Pons (tissue), 1 donor: ENCODE measurements at regions not wholly inside any gene's neighbourhood (a gene's known extent, or its start where the extent isn't known, plus 50 kb on each side); places are given as distances from the start of the nearest gene placed in this dataset.
"Not testable (repeated sequence)": the region's sequence is repeated elsewhere in the genome, so short reads cannot be mapped to it uniquely, and the experiment has no call there.

Source experiments
- DNase-seq: peaks from one replicate; pipeline ENCODE4 v3.0.0-alpha.2; 2016; ENCODE audit warnings: low spot score

DNA sequence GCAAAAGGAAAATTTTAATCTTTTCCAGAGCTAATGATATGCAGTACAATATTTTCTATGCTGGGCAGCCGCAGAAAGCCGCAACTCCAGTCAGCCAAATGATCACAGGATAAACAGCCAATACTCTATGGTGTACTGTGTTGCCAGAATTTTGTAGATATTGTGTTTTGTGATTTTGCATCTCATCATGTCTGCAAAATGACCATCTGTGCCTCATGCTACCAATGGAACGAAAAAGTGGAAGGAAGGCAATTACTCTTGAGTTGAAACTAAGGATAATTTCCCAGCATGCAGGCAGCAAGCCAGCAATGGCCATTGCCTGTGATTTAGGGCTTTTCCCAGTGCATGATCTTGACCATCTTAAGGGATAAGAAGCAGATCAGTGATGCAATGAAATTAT lies 891.9 kb downstream of the PLOD2 start:
- no peak for DNase-seq

GRCh38 chr3:145272684-145273083 lies 888.3 kb downstream of the PLOD2 start:
- no peak for DNase-seq

GRCh38 chr3:145282505-145282904 lies 878.5 kb downstream of the PLOD2 start:
- no peak for DNase-seq

- no peak for DNase-seq
Observed at GRCh38 chr3:145286937-145287336, 874.0 kb downstream of the PLOD2 start.

DNA sequence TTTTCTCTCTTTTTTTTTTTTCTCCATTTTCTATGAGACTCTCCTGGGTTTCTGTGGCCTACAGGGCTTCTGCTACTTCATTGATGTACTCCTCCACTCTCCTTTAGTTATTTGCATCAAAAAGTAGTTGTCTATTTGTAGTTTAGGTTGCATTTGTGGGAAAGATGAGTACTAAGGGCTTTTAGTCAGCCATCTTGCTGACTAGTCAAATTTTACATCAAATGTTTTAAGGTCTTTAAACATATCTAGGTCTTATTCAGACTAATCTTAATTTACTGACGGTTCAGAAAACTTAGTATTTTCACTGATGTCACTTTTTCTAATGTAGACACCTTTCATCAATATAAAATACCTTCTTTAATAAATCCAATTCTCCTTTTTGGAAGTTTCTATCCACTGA lies 871.0 kb downstream of the PLOD2 start:
- DNase-seq: no peak

DNA sequence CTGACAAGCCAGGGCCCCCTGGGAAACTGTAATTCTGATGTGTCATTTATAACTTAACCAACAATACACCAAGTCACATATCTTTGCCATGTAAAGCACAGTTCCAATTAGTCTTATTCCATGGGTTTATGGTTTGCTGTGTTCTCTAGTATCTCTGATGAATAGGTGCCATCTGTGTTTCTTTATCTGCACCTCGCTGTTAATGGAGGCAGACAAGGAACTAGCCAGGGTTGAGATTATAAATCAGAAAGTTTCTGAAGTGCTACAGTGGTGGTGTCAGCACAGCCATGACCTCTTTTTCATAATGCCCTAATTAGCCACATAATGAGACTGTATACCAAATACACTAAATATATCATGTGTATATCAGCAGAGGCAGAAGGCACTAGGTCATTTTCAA lies 866.4 kb downstream of the PLOD2 start:
- DNase-seq: no peak

DNA sequence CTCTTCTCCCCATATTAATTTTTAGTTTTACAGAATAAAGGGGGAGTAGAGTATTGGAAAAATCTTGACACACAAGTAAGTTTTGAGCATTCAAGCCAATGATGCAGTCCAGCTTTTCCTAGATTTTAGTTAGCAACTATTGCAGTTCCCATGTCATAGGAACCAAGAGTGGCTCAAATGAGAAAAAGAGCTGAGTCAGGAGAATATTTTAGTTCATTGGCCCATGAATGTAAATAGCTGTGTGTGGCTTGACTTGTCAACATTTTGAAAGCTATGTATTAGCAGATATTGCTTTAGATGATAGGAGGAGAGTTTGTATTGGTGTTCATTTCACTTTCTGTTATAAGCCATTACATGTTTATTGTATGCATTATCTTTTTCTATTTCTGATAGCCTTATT lies 853.7 kb downstream of the PLOD2 start:
- no peak for DNase-seq

DNA sequence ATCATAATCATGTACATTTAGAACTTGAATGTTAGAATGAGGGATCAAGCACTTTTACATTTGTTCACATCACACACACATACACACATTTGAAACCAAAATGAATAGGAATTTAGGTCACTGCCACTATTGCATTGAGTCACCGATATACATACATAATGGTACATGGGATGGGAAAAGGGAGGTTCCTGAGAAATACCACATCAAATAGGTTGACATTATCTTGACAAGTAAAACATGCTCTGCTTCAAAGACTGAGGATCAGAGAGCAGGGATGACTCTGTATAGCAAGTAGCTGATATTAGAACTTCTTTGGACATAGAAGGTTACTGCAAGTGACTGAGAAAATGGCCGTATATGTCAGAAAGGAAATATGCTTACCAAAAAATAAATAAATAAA lies 847.2 kb downstream of the PLOD2 start:
- no peak for DNase-seq

GRCh38 chr3:145316253-145316652 lies 844.7 kb downstream of the PLOD2 start:
- DNase-seq: not testable (repeated sequence)

- no peak for DNase-seq
Observed at GRCh38 chr3:145326666-145327065, 834.3 kb downstream of the PLOD2 start.

DNA sequence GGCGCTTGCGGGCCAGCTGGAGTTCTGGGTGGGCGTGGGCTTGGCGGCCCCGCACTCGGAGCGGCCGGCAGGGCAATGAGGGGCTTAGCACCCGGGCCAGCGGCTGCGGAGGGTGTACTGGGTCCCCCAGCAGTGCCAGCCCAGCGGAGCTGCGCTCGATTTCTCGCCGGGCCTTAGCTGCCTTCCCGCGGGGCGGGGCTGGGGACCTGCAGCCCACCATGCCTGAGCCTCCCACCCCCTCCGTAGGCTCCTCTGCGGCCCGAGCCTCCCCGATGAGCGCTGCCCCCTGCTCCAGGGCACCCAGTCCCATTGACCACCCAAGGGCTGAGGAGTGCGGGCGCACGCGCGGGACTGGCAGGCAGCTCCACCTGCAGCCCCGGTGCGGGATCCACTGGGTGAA lies 827.6 kb downstream of the PLOD2 start:
- not testable (repeated sequence) for DNase-seq

DNA sequence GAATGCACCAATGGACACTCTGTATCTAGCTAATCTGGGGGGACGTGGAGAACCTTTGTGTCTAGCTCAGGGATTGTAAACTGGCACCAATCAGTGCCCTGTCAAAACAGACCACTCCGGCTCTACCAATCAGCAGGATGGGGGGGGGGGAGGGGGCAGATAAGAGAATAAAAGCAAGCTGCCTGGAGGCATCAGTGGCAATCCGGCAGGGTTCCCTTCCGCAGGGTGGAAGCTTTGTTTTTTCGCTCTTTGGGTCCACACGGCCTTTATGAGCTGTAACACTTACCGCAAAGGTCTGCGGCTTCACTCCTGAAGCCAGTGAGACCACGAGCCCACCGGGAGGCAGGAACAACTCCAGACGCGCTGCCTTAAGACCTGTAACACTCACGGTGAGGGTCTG lies 827.1 kb downstream of the PLOD2 start:
- DNase-seq: no peak

DNA sequence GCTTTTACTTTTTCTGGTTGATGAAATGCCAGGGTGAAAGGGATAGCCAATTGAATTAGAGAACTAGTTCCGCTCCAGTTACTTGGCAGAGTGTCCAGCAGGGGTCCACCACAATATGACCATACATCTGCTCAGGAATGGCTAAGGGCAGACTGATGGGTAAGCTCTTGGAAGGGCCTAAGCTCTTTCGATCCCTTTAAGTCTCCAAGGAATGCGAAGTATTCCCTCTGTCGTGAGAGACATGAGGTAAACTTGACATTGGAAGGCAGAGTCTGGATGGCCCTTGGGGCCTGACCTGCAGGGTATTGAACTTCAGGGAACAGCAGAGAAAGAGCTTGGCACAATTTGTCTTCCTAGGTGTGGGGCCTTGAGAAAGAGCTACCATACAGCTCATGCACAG lies 805.8 kb downstream of the PLOD2 start:
- DNase-seq: no peak

DNA sequence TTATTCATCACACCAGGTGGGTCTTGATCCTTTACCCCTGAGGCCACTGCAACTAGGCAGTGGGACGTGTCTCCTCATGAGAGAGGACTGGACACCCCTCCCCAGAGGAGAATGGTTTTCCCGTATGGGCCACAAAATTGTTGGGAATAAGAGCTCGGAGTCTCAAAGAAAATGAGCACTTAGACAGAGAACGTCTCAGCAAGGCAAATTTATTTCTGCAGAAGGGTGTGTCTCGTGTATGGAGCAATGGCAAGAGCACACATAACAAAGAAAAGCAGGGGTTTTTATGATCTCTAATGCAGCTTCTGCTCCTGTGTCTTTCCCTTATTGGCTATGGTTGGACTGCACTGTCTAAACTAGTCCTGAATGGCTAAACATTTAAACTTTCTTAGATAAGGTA lies 803.5 kb downstream of the PLOD2 start:
- no peak for DNase-seq

DNA sequence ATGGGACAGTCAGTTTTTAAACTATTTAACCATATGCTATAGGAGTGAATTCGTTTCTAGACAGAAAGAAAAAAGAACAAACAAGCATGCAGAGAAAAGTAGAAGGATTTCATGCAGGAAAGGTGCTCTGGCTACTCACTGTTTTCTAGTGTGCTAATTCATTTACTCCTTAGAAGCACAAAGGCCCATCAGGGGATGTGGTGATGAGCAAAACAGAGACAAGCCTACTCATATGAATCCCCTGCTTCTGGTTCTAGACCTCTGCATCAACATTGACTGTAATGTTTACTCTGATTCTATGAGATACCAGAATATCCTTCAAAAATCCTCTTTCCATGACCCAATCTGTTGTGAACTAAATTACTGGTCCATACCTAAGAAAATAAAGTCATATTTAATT lies 801.9 kb downstream of the PLOD2 start:
- no peak for DNase-seq

DNA sequence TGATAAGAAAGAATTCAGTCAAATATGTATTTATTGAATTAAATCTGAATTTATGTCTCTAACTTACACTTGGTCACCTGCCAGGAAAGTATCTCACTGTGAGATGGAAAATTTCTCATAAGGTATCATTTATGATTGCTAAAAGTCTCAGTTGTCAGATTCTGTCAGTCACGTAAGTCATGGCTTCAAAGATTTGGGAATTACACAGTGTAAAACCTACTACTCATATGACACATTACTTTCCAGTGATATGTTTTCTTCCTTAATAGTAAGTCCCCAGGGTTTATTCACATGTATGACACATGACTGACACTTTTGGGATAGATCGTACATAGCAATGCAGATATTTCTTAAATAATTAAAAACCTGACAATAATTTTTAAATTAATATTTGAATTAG lies 792.2 kb downstream of the PLOD2 start:
- DNase-seq: no peak

GRCh38 chr3:145370870-145371269 lies 790.1 kb downstream of the PLOD2 start:
- no peak for DNase-seq

- DNase-seq: no peak
Observed at GRCh38 chr3:145377301-145377700, 783.7 kb downstream of the PLOD2 start.

DNA sequence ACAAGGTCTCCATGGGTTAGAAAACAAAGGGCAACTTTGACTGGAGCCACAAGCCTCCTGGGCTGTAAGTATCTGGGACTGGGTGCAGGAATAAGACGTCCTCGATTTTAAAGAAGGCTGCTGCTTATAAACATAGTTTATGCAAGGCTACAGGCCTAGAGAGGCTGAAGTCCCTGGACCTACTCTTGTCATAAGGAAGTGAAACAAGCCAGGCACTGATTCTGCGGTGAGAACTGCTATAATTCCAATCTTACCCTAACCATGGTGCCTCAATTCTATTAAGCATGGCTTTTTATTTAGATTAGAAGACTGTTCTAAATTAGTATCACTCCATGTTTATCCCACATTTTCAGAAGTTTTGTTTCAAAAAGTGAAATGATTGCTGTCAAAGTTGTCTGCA lies 777.6 kb downstream of the PLOD2 start:
- DNase-seq: no peak

GRCh38 chr3:145384307-145384706 lies 776.7 kb downstream of the PLOD2 start:
- no peak for DNase-seq

DNA sequence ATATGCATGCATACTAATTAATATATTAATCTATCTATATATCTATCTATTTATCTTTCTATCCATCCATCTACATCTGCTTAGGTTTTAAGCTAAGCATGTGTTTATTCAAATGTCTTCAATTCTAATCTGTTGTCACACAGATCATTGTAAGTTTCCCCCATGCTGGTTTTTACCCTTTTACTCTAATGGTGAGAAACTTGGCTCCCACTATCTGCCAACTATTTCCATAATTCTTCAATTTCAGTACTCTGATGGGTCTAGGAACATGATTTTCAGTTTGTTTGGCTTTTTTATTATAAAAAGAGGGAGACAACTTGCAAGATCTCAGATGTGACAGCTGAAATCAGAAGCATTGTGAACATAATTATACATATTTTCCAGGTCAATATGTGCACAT lies 773.8 kb downstream of the PLOD2 start:
- DNase-seq: no peak

DNA sequence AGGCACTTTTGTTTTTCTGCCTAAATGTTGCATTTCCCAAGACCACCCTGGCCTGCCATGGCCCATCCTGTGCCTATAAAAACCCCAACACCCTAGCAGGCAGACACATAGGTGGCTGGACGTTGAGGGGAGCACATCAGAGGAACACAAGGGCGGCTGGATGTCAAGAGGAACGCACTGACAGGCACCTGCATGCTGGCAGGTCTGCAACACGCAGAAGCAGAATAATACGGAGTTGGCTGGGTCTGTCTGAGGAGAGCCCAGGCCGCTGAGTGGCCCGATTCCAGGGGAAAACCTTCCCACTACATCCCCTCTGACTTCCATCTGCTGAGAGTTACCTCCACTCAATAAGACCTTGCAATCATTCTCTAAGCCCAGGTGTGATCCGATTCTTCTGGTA lies 765.6 kb downstream of the PLOD2 start:
- no peak for DNase-seq

DNA sequence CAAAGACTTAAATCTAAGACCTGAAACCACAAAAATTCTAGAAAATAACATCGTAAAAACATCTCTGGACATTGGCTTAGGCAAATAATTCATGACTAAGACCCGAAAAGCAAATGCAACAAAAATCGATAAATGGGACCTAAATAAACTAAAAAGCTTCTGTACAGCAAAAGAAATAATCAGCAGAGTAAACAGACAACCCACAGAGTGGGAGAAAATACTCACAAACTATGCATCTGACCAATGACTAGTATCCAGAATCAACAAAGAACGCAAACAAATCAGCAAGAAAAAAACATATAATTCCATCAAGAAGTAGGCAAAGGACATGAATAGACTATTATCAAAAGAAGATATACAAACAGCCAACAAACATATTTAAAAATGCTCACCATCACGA lies 749.4 kb downstream of the PLOD2 start:
- DNase-seq: no peak

DNA sequence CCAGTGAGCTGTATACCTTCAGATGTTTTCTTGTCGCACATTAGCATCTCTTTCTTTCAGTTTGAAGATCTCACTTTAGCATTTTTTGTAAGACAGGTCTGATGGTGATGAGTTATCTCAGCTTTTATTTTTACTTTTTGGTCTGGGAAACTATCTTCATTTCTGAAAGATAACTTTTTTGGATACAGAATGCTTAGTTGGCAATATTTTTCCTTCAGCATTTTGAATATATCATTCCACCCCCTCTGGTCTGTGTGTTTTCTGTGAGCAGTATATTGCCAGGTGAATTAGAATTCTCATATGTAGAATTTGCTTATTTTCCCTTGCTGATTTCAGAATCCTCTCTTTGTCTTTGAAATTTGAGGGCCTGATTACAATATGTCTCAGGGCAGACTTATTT lies 743.3 kb downstream of the PLOD2 start:
- no peak for DNase-seq

GRCh38 chr3:145422556-145422955 lies 738.4 kb downstream of the PLOD2 start:
- DNase-seq: no peak
